ENCODE measurements at regions not wholly inside any gene's neighbourhood (a gene's known extent, or its start where the extent isn't known, plus 50 kb on each side); places are given as distances from the start of the nearest gene placed in this dataset.

- ChIA-PET CTCF (no interaction called here), POLR2A (no interaction called here)
- Mint-ChIP-seq H3K4me3 (no peak overlapping the region), H3K27me3 (ENCODE audit: low read depth) (peaks cover 3% of the 10 kb centered on the region), H3K27ac (no peak overlapping the region), H3K4me1 (ENCODE audit: low read depth) (no peaks in the 10 kb centered on the region), H3K9me3 (ENCODE audit: insufficient read depth) (no peaks in the 10 kb centered on the region), H3K36me3 (ENCODE audit: low read depth) (no peaks in the 10 kb centered on the region)
- ATAC-seq (no peak), DNase-seq (no peak)
These were observed 119.3 kb downstream of the RNASET2 start for GRCh38 chr6:166836785-166837718.

- Mint-ChIP-seq H3K27me3 (ENCODE audit: low read depth) (peaks cover 3% of the 10 kb centered on the region), H3K4me3 (no peak overlapping the region), H3K4me1 (ENCODE audit: low read depth) (peaks cover 3% of the 10 kb centered on the region), H3K9me3 (ENCODE audit: insufficient read depth) (no peaks in the 10 kb centered on the region), H3K36me3 (ENCODE audit: low read depth) (no peaks in the 10 kb centered on the region), H3K27ac (no peak overlapping the region)
- DNase-seq: no peak
- ChIA-PET POLR2A (no interaction called here), CTCF (interaction anchor here (1.5 kb wide), 1 partner anchor 146 kb away, joined by 4 read pairs; no protein-coding TSS in a partner anchor)
- no peak for ATAC-seq
These were observed 122.3 kb downstream of the RNASET2 start for GRCh38 chr6:166834049-166834448.

- ChIA-PET CTCF (no interaction called here), POLR2A (interaction anchor here (0.7 kb wide), 1 partner anchor 13 kb away, joined by 3 read pairs; no protein-coding TSS in a partner anchor)
- Mint-ChIP-seq H3K36me3 (ENCODE audit: low read depth) (no peaks in the 10 kb centered on the region), H3K27ac (no peak overlapping the region), H3K4me1 (ENCODE audit: low read depth) (peaks cover 3% of the 10 kb centered on the region), H3K9me3 (ENCODE audit: insufficient read depth) (no peaks in the 10 kb centered on the region), H3K27me3 (ENCODE audit: low read depth) (peaks cover 3% of the 10 kb centered on the region), H3K4me3 (no peak overlapping the region)
- ATAC-seq: no peak
- no peak for DNase-seq
These were observed 125.4 kb downstream of the RNASET2 start for GRCh38 chr6:166830891-166831363.

GRCh38 chr6:166830185-166830890 is 126.0 kb downstream of the RNASET2 start:
- CTCF ChIA-PET: no interaction called here
- ATAC-seq: no peak
- Mint-ChIP-seq H3K4me3 (no peak overlapping the region), H3K27me3 (ENCODE audit: low read depth) (peaks cover 3% of the 10 kb centered on the region), H3K9me3 (ENCODE audit: insufficient read depth) (no peaks in the 10 kb centered on the region), H3K27ac (peak overlapping the region; percentile 13), H3K36me3 (ENCODE audit: low read depth) (no peaks in the 10 kb centered on the region), H3K4me1 (ENCODE audit: low read depth) (peaks cover 3% of the 10 kb centered on the region)
- DNase-seq: no peak
- POLR2A ChIA-PET: interaction anchor here (0.7 kb wide), 1 partner anchor 14 kb away, joined by 3 read pairs; no protein-coding TSS in a partner anchor

DNA sequence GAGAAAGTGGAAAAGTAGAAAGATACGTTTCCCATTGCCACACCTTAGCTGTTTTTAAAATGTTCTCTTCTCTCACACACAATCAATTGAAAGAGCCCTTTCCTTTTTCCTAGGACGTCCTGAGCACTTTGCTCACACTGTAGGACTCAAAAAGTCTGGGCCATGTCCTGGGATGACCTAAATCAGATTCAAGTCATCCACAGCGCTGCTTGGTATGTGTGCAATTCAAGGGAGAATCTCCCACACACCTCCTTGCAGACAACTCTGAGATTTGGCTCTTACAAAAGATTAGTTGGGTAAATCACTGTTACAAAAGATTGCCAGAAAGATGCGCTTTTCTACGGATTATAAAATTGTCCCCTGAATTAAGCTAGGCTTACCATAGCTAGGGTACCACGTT is 130.1 kb downstream of the RNASET2 start:
- H3K4me3 Mint-ChIP-seq: no peak overlapping the region
- H3K27me3 Mint-ChIP-seq (ENCODE audit: low read depth): no peaks in the 10 kb centered on the region
- no peaks in the 10 kb centered on the region for H3K9me3 Mint-ChIP-seq (ENCODE audit: insufficient read depth)
- H3K27ac Mint-ChIP-seq: no peak overlapping the region
- no peak for DNase-seq
- CTCF ChIA-PET: no interaction called here
- H3K36me3 Mint-ChIP-seq (ENCODE audit: low read depth): no peaks in the 10 kb centered on the region
- POLR2A ChIA-PET: no interaction called here
- ATAC-seq: no peak
- peaks cover 1% of the 10 kb centered on the region for H3K4me1 Mint-ChIP-seq (ENCODE audit: low read depth)

- DNase-seq (no peak), ATAC-seq (no peak)
- Mint-ChIP-seq H3K4me3 (no peak overlapping the region), H3K27ac (no peak overlapping the region), H3K27me3 (ENCODE audit: low read depth) (no peaks in the 10 kb centered on the region), H3K36me3 (ENCODE audit: low read depth) (no peaks in the 10 kb centered on the region), H3K4me1 (ENCODE audit: low read depth) (no peaks in the 10 kb centered on the region), H3K9me3 (ENCODE audit: insufficient read depth) (no peaks in the 10 kb centered on the region)
- ChIA-PET CTCF (no interaction called here), POLR2A (no interaction called here)
These were observed 130.7 kb downstream of the RNASET2 start for GRCh38 chr6:166825553-166826145.

DNA sequence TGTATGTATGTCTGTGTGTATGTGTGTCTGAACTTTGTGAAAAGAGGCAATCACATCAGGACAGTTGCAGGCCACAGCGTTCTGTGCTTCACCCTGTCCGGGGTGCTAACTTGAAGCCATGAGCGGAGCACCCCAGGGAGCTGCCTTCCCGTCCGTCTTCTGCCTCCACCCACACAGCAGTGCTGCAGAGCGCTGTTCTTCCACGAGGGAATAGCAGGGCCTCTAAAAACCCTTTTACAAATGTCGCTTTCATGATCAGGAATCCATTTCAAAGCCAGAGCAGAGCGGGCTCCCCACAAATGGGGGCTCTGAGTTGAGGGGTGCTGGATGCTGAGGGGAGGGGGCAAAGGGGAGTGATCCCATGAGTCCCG is 131.5 kb downstream of the RNASET2 start:
- no peaks in the 10 kb centered on the region for H3K4me1 Mint-ChIP-seq (ENCODE audit: low read depth)
- no peaks in the 10 kb centered on the region for H3K36me3 Mint-ChIP-seq (ENCODE audit: low read depth)
- ChIA-PET POLR2A (no interaction called here), CTCF (no interaction called here)
- no peak overlapping the region for H3K4me3 Mint-ChIP-seq
- H3K27ac Mint-ChIP-seq: no peak overlapping the region
- DNase-seq (no peak), ATAC-seq (no peak)
- no peaks in the 10 kb centered on the region for H3K9me3 Mint-ChIP-seq (ENCODE audit: insufficient read depth)
- H3K27me3 Mint-ChIP-seq (ENCODE audit: low read depth): no peaks in the 10 kb centered on the region

GRCh38 chr6:166824146-166824879 is 132.0 kb downstream of the RNASET2 start:
- Mint-ChIP-seq H3K4me1 (ENCODE audit: low read depth) (no peaks in the 10 kb centered on the region), H3K4me3 (no peak overlapping the region), H3K36me3 (ENCODE audit: low read depth) (no peaks in the 10 kb centered on the region), H3K27ac (no peak overlapping the region), H3K9me3 (ENCODE audit: insufficient read depth) (no peaks in the 10 kb centered on the region), H3K27me3 (ENCODE audit: low read depth) (no peaks in the 10 kb centered on the region)
- CTCF ChIA-PET: no interaction called here
- POLR2A ChIA-PET: no interaction called here
- DNase-seq (no peak), ATAC-seq (no peak)

DNA sequence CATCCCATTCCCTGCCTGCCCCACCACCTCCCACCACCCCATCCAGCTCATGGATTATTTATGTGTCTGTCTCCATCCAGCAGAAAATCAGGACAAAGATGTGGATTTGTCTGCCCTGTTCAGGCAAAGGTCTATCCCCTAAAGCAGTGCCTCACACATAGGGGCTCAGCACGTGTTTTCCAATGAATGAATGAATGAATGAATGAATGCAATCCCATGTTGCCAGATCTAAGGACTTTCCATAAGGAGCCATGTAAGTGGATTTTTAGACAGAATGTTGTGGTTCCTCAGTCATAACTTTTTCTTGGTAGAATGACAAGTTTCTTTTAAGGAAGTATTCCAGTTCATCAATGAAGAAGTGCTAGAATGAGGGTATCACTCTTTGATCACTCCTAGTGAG is 133.7 kb downstream of the RNASET2 start:
- Mint-ChIP-seq H3K27ac (no peak overlapping the region), H3K36me3 (ENCODE audit: low read depth) (no peaks in the 10 kb centered on the region), H3K4me1 (ENCODE audit: low read depth) (no peaks in the 10 kb centered on the region), H3K4me3 (no peak overlapping the region), H3K27me3 (ENCODE audit: low read depth) (no peaks in the 10 kb centered on the region), H3K9me3 (ENCODE audit: insufficient read depth) (no peaks in the 10 kb centered on the region)
- ChIA-PET POLR2A (no interaction called here), CTCF (no interaction called here)
- DNase-seq (no peak), ATAC-seq (no peak)

GRCh38 chr6:166820483-166820882 is 135.9 kb downstream of the RNASET2 start:
- Mint-ChIP-seq H3K27ac (no peak overlapping the region), H3K27me3 (ENCODE audit: low read depth) (peaks cover 3% of the 10 kb centered on the region), H3K4me3 (no peak overlapping the region), H3K36me3 (ENCODE audit: low read depth) (no peaks in the 10 kb centered on the region), H3K9me3 (ENCODE audit: insufficient read depth) (no peaks in the 10 kb centered on the region), H3K4me1 (ENCODE audit: low read depth) (no peaks in the 10 kb centered on the region)
- no peak for ATAC-seq
- CTCF ChIA-PET: no interaction called here
- DNase-seq: no peak
- POLR2A ChIA-PET: no interaction called here

DNA sequence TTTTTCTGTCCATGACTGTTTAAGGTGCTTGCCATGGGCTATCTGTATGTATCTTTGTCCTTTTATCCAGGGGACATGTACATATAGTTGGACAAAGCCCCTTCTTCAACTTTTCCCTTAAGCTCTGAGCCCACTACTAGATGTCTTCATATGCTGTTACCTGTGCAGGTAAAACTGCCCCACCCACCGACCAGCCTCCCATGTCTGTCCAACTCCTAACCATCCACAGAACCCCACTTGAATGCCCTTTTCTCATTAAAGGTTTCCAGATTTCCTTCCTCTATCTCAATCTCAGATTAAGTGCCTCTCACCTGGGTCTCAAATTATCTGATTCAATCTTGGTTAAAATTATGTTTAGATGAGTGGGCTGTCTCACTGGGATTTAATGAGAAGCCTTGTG is 136.3 kb downstream of the RNASET2 start:
- no peak overlapping the region for H3K4me3 Mint-ChIP-seq
- POLR2A ChIA-PET: no interaction called here

More for the DNA sequence above, 136.3 kb downstream of the RNASET2 start:
- Mint-ChIP-seq H3K4me1 (ENCODE audit: low read depth) (no peaks in the 10 kb centered on the region), H3K27ac (no peak overlapping the region), H3K9me3 (ENCODE audit: insufficient read depth) (no peaks in the 10 kb centered on the region), H3K27me3 (ENCODE audit: low read depth) (peaks cover 3% of the 10 kb centered on the region), H3K36me3 (ENCODE audit: low read depth) (no peaks in the 10 kb centered on the region)
- DNase-seq: no peak
- no peak for ATAC-seq
- CTCF ChIA-PET: no interaction called here

Data from activated CD8-positive, alpha-beta T cell treated with anti-CD3 and anti-CD28 coated beads, Interleukin-2, amount 10 ng/mL, durations not matched to agents 7 days and 5 days (primary cell).